GM23338 (cell line): ENCODE measurements at regions not wholly inside any gene's neighbourhood (a gene's known extent, or its start where the extent isn't known, plus 50 kb on each side); places are given as distances from the start of the nearest gene placed in this dataset.

Source experiments
- ATAC-seq: fragments of 200-7000 bp; cut with Tn5 transposase; 3 replicates; pipeline ENCODE4 v1.9.1; 2020
- DNase-seq: peaks from one replicate; pipeline ENCODE4 v3.0.0-alpha.2; 2015; ENCODE audit warnings: low spot score
- H2AFZ ChIP-seq: fragments of 200-600 bp; sonication (generic); 2 replicates; pipeline ENCODE4 v1.8.0; 2016; ENCODE audit warnings: antibody characterized with exemption, mild to moderate bottlenecking, moderate library complexity
- H3F3A ChIP-seq: fragments of 200-600 bp; sonication (generic); replicated peaks from 2 replicates; pipeline ENCODE4 v1.8.0; 2017; ENCODE audit warnings: antibody characterized with exemption, mixed run types, low read depth
- H3K27ac ChIP-seq: fragments of 200-600 bp; sonication (generic); 2 replicates; pipeline ENCODE4 v1.6.1; 2016; ENCODE audit warnings: low read depth
- H3K27me3 ChIP-seq: fragments of 200-600 bp; sonication (generic); 2 replicates; pipeline ENCODE4 v1.8.0; 2016; ENCODE audit warnings: mild to moderate bottlenecking, mixed run types, moderate library complexity; ENCODE audit not compliant: insufficient read depth
- H3K36me3 ChIP-seq: fragments of 200-600 bp; sonication (generic); 2 replicates; pipeline ENCODE4 v1.8.0; 2016; ENCODE audit warnings: mild to moderate bottlenecking; ENCODE audit not compliant: insufficient read depth
- H3K4me1 ChIP-seq: fragments of 200-600 bp; sonication (generic); 2 replicates; pipeline ENCODE4 v1.8.0; 2016; ENCODE audit warnings: mild to moderate bottlenecking, moderate library complexity; ENCODE audit not compliant: insufficient read depth
- H3K4me2 ChIP-seq: fragments of 200-600 bp; sonication (generic); 2 replicates; pipeline ENCODE4 v1.7.1; 2017; ENCODE audit warnings: mixed run types
- H3K4me3 ChIP-seq: fragments of 200-600 bp; sonication (generic); 2 replicates; pipeline ENCODE4 v1.6.1; 2016; ENCODE audit warnings: mixed run types
- H3K79me2 ChIP-seq: fragments of 200-600 bp; sonication (generic); replicated peaks from 2 replicates; pipeline ENCODE4 v1.8.0; 2017; ENCODE audit warnings: mild to moderate bottlenecking; ENCODE audit not compliant: insufficient read depth
- H3K9me2 ChIP-seq: fragments of 200-600 bp; sonication (generic); 2 replicates; pipeline ENCODE4 v1.8.0; 2017; ENCODE audit not compliant: insufficient read depth
- H4K20me1 ChIP-seq: fragments of 200-600 bp; sonication (generic); replicated peaks from 2 replicates; pipeline ENCODE4 v1.8.0; 2017; ENCODE audit warnings: mild to moderate bottlenecking; ENCODE audit not compliant: insufficient read depth
- H3K27ac Mint-ChIP-seq: 2 replicates; pipeline ENCODE4 v1.8.0; 2020; ENCODE audit warnings: inconsistent platforms, mild to moderate bottlenecking, moderate library complexity, mixed read lengths
- H3K27me3 Mint-ChIP-seq: 3 replicates; pipeline ENCODE4 v1.8.0; 2022; ENCODE audit warnings: low read depth, mild to moderate bottlenecking, moderate library complexity, mixed read lengths, inconsistent platforms; ENCODE audit not compliant: insufficient read depth, poor library complexity
- H3K36me3 Mint-ChIP-seq: 3 replicates; pipeline ENCODE4 v1.8.0; 2021; ENCODE audit warnings: low read depth, mild to moderate bottlenecking, inconsistent platforms, moderate library complexity, mixed read lengths
- H3K4me1 Mint-ChIP-seq: 3 replicates; pipeline ENCODE4 v1.8.0; 2020; ENCODE audit warnings: mild to moderate bottlenecking, inconsistent platforms, mixed read lengths
- H3K4me3 Mint-ChIP-seq: 3 replicates; pipeline ENCODE4 v1.8.0; 2021; ENCODE audit warnings: moderate library complexity, mild to moderate bottlenecking, inconsistent platforms, mixed read lengths
- H3K9me3 Mint-ChIP-seq: 3 replicates; pipeline ENCODE4 v1.8.0; 2020; ENCODE audit warnings: moderate library complexity, mild to moderate bottlenecking, inconsistent platforms, mixed read lengths
- CREB1 ChIP-seq: fragments of 250-450 bp; sonication (Bioruptor Pico); IDR thresholded peaks from 2 replicates; pipeline ENCODE4 v1.5.0; 2020; ENCODE audit warnings: low read depth, mild to moderate bottlenecking, moderate library complexity
- CTCF ChIP-seq, 2 experiments: fragments of 200-600 bp in 1 of 2; sonication (generic) in 1 of 2; conservative IDR thresholded peaks; 2 replicates each; pipeline versions ENCODE4 v1.5.1 to v1.6.1; 2016 to 2017; ENCODE audit warnings: antibody characterized with exemption in 2 of 2, low read depth in 2 of 2, mild to moderate bottlenecking in 2 of 2, moderate library complexity in 1 of 2
- ETS1 ChIP-seq: IDR thresholded peaks from 2 replicates; pipeline ENCODE4 v1.6.1; 2016; ENCODE audit warnings: antibody characterized with exemption
- EZH2phosphoT487 ChIP-seq: fragments of 200-600 bp; sonication (generic); IDR thresholded peaks from one replicate; pipeline ENCODE4 v1.8.1; 2018; ENCODE audit warnings: antibody characterized with exemption; ENCODE audit not compliant: unreplicated experiment
- JUNB ChIP-seq: IDR thresholded peaks from one replicate; pipeline ENCODE4 v1.6.1; 2016; ENCODE audit warnings: antibody characterized with exemption; ENCODE audit not compliant: unreplicated experiment
- POLR2AphosphoS5 ChIP-seq: IDR thresholded peaks from 2 replicates; pipeline ENCODE4 v1.6.1; 2016; ENCODE audit warnings: antibody characterized with exemption, low read depth
- REST ChIP-seq: IDR thresholded peaks from one replicate; pipeline ENCODE4 v1.6.1; 2018; ENCODE audit warnings: antibody characterized with exemption; ENCODE audit not compliant: unreplicated experiment
- STAT1 ChIP-seq: IDR thresholded peaks from one replicate; pipeline ENCODE4 v1.6.1; 2016; ENCODE audit warnings: antibody characterized with exemption; ENCODE audit not compliant: unreplicated experiment
- ZNF114 ChIP-seq: fragments of 250-450 bp; sonication (Bioruptor Pico); IDR thresholded peaks from 2 replicates; pipeline ENCODE4 v1.5.0; 2020; ENCODE audit warnings: mild to moderate bottlenecking, moderate library complexity

DNA sequence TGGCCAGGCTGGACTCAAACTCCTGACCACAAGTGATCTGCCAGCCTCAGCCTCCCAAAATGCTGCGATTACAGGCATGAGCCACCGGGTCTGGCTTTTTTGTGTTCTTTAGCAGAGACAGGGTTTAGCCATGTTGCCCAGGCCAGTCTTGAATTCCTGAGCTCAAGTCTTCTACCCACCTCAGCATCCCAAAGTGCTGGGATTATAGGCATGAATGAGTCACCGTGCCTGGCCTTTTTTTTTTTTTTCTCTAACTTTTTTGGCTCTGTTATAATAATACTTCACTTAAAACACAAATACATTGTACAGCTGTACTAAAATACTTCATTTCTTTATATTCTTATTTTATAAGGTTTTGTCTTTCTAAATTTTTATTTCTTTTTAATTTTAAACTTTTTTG is 599.5 kb upstream of the PCDH9 start (continued):
- TF ChIP-seq REST (no peak), CTCF (conservative IDR thresholded peaks at IDR 0.05; ENCODE audit: low read depth in 2 of 2) (no peak)

DNA sequence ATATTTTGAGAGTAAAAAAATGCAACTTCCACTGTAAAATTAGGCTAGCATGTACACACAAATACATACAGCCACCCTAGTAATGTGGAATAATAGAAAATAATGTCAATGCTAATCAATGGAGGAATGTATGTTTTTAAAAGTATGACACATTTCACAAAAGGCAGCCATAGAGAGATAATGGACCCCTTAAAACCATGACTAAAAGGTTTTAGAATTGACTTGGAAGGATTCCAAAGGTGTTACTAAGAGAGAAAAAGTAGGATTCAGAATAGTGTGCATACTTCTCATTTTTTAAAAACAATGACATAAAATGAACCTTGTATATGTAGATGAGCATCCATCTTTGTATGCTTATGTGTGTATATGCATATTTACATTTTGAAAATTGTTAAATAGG is 597.9 kb upstream of the PCDH9 start:
- no peaks in the 10 kb centered on the region for H3F3A ChIP-seq
- no peak for ATAC-seq
- no peaks in the 10 kb centered on the region for H3K4me1 Mint-ChIP-seq
- TF ChIP-seq CREB1, result no peak
- TF ChIP-seq ETS1, result no peak
- no peak for TF ChIP-seq ZNF114 (CRISPR knock-in tag)
- no peak for TF ChIP-seq POLR2AphosphoS5
- no peak for TF ChIP-seq EZH2phosphoT487
- TF ChIP-seq STAT1, result no peak
- no peak for TF ChIP-seq CTCF (conservative IDR thresholded peaks at IDR 0.05; ENCODE audit: low read depth in 2 of 2)
- TF ChIP-seq REST, result no peak
- no peak for TF ChIP-seq JUNB

More for the DNA sequence above, 597.9 kb upstream of the PCDH9 start:
- H3K4me2 ChIP-seq, result no peak overlapping the region
- H3K36me3 ChIP-seq, result no peaks in the 10 kb centered on the region
- Mint-ChIP-seq H3K36me3 (no peaks in the 10 kb centered on the region), H3K27ac (no peak overlapping the region), H3K27me3 (no peaks in the 10 kb centered on the region), H3K9me3 (no peaks in the 10 kb centered on the region), H3K4me3 (no peak overlapping the region)
- no peaks in the 10 kb centered on the region for H3K79me2 ChIP-seq
- H3K9me2 ChIP-seq, result no peaks in the 10 kb centered on the region
- no peaks in the 10 kb centered on the region for H3K27me3 ChIP-seq
- no peak for DNase-seq
- H3K27ac ChIP-seq, result no peak overlapping the region
- H3K4me3 ChIP-seq, result no peak overlapping the region
- H3K4me1 ChIP-seq, result no peaks in the 10 kb centered on the region
- no peak overlapping the region for H2AFZ ChIP-seq
- H4K20me1 ChIP-seq, result no peaks in the 10 kb centered on the region
